GM21786 (cell line): ENCODE measurements at regions not wholly inside any gene's neighbourhood (a gene's known extent, or its start where the extent isn't known, plus 50 kb on each side); places are given as distances from the start of the nearest gene placed in this dataset.

ENCODE experiments used
- ATAC-seq: cut with Tn5 transposase; IDR thresholded peaks from one replicate; pipeline ENCODE4 v1.9.1; 2021; ENCODE audit not compliant: unreplicated experiment

- no peak for ATAC-seq
Measured at GRCh38 chr3:162765524-162765923, 1268.9 kb downstream of the OTOL1 start.

DNA sequence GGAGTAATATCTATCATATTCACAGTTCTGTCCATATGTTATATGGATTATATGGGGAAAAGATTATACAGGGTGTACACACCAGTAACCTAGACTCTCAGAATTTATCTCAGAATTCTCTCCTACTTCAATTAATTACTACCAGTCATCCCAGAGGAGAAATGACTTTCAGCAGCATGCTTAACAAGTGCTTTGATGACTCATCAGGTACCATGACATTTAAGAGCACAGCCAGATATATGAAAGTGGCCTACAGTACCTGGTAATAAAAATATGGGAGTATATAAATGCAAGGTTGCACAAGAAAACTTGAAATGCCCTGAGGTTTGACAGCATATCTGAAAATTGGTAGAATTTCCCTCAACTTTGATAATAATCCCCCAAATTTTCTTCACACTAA lies 1273.0 kb downstream of the OTOL1 start:
- ATAC-seq: no peak

DNA sequence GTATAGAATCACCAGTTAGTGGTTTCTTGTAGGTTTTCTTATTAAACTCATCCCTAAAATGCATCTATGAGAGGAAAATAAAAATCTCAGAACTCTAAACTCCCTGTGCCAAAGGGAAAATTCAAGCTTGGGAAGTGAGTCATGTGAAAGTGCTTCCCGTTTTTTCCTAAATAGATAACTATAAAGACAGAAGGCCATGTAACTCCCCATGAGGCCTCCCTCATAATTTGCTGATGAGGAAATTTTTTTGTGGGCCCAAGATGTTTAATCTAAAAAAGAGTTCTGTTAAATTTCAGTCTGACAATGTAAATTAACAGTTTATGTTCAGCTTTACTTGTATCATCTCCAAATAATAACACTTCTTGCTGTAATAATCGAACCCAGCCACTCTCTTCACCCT lies 1273.9 kb downstream of the OTOL1 start:
- no peak for ATAC-seq

- no peak for ATAC-seq
Measured at GRCh38 chr3:162774613-162775100, 1278.0 kb downstream of the OTOL1 start.

DNA sequence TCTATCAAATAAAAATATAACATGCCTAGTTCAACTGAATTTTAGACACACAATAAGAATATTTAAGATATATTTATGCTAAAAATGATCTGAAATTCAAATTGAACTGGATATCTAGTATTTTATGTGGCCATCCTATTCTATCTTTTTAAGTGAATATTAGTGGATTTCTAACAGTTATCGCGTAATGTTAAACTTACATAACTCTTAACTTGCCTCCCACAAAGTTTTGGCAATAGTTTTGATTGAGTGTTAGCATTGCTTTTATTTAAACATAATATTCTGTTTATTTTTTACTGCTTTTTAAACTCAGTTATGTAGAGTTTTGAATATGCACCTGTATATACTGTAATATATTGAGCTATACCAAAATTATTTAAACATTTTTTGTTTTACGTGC lies 1279.5 kb downstream of the OTOL1 start:
- no peak for ATAC-seq

GRCh38 chr3:162777118-162777517 lies 1280.5 kb downstream of the OTOL1 start:
- ATAC-seq: no peak

DNA sequence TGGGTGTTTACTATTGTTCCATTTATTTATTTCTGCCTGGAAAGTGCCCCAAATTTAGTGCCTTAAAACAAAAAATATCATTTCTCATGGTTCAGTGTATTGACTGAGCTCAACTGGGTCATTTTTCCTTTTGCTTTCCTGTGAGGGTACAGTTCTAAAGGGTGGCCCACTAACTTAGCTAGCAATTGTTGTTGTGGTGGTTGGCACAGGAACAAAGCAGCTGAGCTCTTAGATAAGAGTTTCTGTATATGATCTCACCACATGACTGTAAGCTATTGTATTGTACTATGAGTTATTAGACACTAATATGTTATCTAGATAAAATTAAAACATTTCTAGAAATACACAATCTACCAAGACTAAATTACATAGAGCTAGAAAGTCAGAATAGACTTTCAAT lies 1283.7 kb downstream of the OTOL1 start:
- no peak for ATAC-seq

GRCh38 chr3:162799910-162800309 lies 1303.3 kb downstream of the OTOL1 start:
- ATAC-seq: no peak

DNA sequence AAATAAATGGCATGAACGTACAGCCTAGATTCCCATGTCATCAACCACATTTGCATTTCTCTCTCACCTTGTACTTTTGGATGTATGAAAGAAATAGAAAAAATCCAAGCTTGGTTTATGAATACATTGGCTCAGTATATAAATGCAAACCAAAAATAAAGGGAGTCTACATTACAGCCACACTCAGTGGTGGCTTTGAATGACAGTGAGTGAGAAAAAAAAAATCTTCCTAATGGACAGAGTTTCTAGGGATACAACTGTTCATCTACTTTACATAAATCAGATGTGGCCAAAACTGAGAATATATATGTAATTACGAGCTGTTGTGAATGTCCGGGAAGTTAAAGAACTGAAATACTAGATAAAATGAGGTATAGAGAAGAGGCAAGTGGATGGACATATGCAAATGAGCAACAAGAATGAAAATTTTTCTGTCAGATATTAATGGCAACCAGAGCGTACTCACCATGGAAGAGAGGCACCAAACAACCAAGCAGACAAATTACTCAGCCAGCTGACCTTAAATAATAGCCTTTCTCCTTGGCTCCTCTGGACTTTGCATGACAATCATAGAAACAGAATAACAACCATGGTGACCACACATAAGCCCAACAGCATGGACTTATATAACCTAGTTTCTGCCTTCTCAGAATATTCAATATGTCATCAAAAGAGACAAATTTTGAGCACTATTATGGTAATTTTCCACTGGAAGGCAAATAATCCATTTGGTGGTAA lies 1305.8 kb downstream of the OTOL1 start:
- ATAC-seq: no peak

- ATAC-seq: no peak
Measured at GRCh38 chr3:162810776-162811175, 1314.2 kb downstream of the OTOL1 start.

GRCh38 chr3:162842549-162843216 lies 1346.1 kb downstream of the OTOL1 start:
- no peak for ATAC-seq

GRCh38 chr3:162845918-162846317 lies 1349.3 kb downstream of the OTOL1 start:
- no peak for ATAC-seq

GRCh38 chr3:162847511-162847910 lies 1350.9 kb downstream of the OTOL1 start:
- no peak for ATAC-seq

- no peak for ATAC-seq
Measured at GRCh38 chr3:162863579-162863978, 1367.0 kb downstream of the OTOL1 start.

DNA sequence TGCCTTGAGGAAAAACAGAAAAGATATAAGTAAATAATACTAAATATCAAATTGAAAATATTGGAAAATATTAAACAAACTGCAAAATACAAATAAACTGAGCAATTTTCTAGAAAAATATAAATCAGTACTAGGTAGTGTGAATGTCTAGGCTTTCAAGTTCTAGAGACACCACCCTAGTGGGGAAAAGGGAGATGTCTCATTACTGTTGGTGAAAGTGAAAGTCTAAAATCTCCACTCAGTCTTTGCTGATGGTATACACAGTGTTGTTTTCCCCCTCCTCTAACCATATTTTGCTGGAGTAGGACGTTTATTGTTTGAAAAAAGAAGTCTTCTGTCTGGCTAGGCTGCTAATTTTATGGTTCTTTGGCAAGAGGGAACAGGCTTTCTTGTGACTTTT lies 1368.9 kb downstream of the OTOL1 start:
- no peak for ATAC-seq

GRCh38 chr3:162879021-162879562 lies 1382.5 kb downstream of the OTOL1 start:
- no peak for ATAC-seq

GRCh38 chr3:162884373-162884772 lies 1387.8 kb downstream of the OTOL1 start:
- ATAC-seq: no peak

DNA sequence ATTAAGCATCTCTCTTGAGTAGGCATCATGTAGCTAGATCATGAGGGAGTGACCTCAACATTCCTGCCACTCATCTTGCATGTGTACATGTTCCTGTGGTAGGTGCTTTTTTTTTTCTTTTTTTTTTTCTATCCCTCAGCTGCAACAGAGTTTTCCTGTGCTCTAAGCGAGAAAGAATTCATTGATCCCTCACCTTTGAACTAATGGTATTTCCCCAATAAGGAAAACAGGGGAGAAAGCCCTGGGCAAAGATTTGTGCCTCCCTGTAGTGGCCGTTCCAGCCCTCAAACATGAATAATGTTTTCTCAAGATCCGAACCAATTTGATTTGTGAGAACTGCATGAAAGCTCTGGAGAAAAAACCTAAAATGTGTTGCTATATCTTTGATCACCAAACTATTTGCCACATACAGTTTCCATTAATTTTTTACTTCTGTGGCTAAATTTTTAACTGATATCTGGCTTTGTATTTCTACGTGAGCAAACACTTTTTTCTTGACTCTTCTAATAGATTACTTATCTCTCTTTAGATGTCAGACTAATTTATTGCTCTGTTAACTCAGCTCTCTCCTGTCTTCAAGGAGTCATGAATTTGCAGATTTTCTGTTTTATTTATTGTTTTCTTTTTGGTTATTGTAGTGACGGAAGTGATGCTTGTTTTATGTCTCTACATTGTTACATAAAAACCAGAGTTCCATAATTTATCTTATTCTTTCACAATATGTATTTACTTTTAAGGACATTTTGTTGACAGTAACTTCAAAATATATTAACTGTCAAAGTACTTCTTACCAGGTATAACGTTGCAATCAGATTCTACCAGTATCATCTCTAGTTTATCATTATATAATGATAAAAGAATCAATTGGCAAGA lies 1396.5 kb downstream of the OTOL1 start:
- no peak for ATAC-seq

DNA sequence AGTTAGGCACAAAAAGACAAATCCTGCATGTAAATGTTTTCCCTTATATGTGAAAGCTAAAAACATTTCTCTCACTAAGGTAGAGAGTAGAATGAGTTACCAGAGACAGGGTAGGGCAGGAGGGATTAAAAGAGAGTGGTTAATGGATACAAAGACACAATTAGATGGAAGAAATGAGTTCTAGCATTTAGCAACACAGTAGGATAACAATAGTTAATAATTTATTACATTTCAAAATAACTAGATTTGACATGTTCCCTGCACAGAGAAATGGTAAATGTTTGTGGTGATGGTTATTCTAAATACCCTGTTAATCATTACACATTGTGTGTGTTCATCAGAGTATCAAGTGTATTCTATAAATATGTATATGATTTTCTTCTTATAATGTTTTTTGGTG lies 1400.7 kb downstream of the OTOL1 start:
- no peak for ATAC-seq

GRCh38 chr3:162932503-162932902 lies 1435.9 kb downstream of the OTOL1 start:
- no peak for ATAC-seq

GRCh38 chr3:162933656-162934055 lies 1437.0 kb downstream of the OTOL1 start:
- no peak for ATAC-seq
